ENCODE measurements at regions not wholly inside any gene's neighbourhood (a gene's known extent, or its start where the extent isn't known, plus 50 kb on each side); places are given as distances from the start of the nearest gene placed in this dataset.

DNA sequence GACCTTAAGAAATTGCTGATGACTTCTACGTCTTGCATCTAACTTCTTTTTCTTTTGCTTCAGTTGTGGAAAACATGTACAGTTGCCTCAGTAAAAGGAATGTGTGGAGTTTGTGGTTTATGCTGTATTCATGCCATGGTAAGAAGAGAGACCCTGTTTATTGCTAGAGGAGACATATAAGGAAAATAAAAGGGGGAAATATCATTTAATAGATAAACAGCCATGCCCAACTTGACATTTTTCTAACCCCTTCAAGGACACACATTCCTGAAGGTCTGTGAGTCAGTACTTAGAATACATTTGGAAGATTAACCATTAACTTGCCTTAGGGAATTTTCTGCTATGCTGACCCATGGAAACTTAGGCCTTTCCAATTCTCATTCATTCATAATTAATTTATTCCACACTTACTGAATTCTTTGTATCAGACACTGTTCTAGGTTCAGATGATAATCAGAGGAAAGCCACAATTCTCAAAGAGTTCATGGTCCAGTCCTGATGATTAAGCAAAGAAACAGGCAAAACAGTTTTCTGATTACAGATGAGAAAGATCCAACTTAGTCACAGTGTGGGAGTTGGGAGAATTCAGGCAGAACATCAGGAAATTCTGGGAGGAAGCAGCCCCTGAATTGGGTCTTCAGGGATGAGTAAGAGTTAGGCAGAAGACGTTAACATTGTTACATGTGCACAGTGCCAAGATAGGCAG, 329.8 kb upstream of the RASGRP1 start:
- DNase-seq = no peak

DNA sequence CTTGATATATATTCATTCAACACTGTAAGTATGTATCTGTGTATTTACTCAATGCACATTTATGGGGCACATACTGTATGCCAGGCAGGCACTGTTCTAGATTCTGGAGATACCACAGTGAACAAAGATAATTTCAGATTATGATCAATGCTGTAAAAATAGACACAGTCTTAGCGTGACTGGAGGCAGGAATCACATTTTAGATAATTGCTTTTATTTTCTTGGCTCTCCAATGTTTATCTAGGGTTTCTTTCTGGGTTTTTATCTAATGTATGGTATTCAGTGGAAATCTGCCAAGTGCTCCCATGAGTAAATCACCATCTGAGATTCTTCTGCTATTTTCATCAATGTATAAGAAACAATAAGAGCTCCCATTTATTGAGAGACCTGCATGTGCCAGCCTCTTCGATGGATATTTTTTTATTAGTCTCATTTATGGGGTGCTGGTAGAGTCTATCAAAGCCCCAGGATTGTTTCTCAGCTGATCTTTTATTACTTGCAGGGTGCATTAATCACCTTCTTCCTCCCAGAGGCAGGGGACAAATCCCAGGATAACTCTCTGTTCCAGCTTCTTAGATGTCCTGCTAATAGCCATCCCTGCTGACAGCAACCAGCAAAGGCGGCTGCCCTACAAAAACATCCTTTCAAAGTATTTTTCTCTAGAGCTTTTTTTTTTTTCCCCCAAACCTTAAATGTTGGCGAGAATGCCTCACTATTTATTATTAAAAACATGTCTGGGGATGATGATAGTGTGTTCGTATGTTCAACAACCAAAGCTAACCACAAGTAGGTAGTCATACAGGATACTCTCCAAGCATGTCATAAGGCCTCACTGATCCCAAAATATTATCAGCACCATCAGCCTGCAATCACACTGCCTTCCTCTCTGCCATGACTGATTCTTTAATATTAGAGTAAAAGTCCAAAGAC, 331.0 kb upstream of the RASGRP1 start:
- DNase-seq = no peak

DNA sequence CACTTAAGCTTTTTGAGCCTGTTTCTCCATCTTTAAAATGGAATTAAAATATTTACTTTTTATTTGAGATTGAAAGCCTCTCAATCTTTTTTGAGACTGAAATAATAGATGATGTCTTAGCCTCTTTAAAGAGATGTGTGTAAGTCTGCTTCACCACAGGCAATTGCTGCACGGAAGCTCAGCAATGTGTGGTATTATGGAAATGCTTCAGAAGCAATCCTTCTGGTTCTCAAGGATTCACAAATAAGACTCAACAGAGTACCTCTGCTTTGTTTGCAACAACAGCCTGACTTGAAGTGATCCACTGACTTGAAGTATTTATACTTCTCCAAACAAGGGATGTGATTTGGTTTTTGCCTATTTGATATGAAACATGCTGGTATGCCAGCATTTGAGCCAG, 332.0 kb upstream of the RASGRP1 start:
- DNase-seq = no peak

DNA sequence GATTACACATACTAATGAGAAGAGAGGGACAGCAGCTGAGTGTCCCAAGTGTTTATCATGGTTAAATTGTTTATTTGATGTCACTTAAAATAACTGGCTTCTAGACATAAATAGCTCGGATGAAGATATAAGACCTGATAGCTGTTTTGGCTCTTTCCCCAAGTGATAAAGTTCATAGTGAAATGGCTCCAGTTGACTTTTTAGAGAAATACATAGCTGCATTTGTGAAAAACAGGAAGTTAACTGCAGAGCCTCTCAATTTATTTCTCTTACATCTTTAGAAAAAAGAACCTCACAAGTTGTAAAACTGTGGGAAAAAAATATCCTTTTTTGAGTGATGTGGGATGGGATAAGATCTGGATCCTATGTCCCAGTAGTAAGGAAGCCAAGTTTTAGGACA, 332.9 kb upstream of the RASGRP1 start:
- no peak for DNase-seq

DNA sequence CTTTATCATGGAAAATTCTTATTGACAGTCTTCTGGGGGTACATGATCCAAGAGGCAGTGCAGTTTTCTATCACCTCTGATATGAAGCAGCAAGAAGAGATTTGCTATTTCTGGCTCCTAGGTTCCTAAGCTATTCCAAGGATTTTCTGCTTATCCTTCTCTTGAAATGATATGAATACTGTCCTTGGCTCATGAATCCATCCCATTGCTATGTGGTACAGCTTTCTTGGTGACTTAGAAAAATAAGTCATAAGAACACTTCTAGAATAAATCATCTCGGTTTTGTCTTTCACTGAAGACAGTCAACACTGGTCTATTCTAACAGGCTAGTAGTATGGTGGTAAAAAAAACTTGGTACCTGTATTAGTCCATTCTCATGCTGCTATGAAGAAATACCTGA, 333.6 kb upstream of the RASGRP1 start:
- no peak for DNase-seq

DNA sequence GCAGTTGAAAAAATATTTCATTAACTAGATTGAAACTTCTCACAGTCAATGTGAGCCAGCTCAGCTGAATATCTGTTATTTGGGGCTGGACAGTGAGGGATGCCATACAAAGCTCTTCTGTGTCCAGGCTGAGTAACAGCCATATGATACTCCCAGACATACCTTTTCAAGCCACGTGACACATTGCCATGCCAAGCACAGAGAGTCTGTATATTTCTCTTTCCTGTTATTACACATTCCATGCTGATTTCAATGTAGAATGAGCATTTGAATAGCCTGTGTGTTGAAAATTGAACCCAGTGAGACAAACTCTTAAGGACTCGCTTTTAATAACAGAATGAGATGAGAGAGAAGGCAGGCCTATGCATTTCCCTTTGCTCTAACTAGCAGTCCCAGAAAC, 334.7 kb upstream of the RASGRP1 start:
- no peak for DNase-seq

DNA sequence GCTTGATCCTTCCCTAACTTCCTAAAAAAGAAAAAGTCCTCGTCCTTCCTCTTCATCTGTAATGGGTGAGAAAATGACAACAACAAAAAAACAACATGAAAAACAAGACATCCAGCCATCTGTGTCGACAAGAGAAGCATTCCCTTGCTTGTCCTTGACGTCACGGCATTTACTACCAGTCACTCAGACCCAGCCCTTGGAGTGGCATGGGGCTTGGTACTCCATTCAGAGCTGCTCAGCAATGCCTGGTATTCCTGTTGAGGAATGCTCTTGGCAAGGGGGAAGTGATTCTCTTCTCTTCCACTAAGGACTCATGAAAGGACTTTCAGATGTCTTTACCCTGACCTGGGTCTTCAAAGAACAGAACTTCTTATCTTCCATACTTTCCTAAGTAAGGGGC, 339.7 kb upstream of the RASGRP1 start:
- DNase-seq = no peak

DNA sequence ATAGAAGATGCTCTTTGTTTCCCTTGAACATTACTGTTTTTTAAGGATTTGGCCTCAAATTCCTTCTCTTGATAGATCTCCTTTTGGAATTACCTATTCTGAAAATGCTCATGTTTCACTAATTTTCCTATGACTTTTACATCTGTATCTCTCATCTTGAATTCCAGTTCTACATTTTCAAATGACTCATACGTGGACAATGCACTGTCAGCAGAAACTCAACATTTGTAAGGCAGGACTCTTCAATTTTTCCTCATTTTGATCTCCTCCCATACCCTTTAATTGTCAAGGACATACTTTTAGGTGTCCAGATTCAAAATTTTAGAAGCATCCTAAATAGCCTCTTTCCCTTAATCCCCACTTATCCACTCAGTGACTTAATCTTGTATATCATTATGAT, 341.0 kb upstream of the RASGRP1 start:
- DNase-seq = no peak

DNA sequence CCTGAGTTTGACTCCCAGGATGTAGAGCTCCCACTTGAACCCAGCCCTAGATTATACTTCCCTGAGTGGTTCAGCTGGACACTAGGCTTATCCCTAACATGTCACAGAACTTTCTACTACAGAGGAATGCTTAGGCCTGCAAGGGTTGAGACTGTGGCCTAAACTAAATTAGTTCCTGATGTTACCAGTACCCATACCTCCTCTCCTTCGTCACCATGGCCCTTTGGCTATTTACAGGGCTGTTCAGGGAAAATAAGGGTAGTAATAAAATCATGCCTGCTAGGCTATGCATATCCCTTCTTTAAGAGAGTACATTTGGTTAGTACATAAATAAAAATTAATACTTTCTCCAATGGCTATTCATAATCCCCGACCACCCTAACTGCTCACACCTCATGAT, 356.4 kb upstream of the RASGRP1 start:
- DNase-seq = no peak

DNA sequence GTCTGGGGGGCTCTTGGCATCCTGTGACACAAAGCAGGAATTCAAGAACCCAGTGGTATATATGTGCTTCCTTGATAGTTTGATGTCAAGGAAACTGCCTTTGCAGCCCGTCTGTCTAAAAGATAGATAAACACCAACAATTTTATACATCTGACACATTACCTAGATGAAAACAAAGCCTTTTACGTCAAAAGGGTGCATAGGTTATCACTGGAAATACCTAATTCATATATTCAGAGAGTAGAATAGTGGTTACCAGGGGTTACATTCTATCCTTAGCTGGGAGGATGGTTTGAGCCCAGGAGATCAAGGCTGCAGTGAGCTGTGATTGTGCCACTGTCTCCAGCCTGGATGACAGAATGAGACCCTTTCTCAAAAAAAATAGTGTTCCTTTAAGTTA, 356.9 kb upstream of the RASGRP1 start:
- DNase-seq = no peak

DNA sequence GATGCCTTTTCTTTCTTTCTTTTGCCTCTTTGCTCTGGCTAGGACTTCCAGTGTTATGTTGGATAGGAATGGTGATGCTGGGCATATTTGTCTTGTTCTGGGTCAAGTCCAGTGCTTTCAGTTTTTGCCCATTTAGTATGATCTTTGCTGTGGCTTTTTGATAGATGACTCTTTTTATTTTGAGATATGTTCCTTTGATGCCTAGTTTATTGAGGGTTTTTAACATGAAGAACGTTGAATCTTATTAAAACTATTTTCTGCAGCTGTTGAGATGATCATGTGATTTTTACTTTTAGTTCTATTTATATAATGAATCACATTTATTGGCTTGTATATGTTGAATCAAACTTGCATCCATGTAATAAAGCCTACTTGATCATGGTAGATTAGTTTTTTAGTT, 363.8 kb upstream of the RASGRP1 start:
- DNase-seq = no peak

DNA sequence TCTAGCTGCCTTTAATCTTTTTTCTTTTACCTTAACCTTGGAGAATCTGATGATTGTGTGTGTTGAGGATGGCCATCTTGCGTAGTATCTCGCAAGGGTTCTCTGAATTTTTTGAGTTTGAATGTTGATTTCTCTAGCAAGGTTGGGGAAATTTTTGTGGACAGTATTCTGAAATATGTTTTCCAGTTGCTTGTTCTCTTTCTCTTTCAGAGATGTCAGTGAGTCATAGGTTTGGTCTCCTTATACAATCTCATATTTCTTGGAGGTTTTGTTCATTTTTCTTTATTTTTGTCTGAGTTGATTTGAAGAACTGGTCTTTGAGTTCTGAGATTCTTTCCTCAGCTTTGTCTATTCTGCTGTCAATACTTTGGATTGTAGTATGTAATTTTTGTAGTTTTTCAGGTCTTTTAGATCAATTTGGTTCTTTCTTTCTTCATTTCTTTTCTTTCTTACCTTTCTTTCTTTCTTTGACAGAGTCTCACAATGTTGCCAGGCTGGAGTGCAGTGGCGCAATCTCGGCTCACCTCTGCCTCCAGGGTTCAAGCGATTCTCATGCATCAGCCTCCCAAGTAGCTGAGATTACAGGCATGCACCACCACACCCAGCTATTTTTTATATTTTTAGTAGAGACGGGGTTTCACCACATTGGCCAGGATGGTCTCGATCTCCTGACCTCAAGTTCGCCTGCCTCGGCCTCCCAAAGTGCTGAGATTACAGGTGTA, 366.4 kb upstream of the RASGRP1 start:
- no peak for DNase-seq

DNA sequence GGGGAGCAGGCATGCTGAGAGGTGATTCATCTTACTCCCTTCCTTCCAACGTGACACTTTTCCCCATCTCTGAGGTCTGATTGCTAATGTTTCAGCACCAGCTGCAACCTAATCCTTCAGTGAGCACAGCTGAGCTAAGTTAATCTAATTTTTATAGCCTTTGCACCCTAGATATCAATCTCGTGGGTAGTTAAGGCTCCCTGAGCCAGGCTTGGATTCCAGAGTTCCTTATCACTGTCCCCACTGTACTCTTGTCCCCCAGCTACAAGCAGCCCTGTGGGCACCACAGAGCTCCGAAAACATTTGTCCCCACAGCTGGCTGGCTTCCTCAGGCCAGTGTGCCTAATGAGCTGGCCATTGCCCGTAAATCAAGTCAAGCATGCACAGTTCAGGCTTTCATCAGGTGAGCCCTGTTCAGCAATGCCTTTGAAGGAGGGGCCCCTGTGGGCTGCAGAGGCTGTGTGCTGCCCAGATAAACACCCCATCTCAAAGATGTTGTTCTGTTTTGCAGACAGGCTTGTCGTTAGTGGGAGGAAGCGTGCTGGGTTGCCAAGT, 376.9 kb upstream of the RASGRP1 start:
- no peak for DNase-seq

DNA sequence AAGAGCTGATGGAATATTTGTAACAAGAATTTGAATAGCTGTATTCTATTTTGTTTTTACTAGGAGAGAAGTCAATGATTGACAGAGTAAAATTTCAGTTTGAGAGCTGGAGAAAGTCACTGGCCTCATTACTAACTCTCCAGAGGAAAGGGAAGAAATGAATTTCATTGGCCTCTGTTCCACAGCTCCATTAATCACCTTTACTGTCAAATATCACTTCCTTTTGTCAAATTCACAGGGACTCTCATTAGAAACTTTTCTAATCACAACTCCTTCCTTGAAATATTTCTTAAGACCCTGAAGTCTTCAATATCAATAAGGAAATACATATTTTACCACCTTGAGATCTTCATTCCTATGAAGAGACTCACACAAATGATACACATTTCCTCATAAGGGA, 379.9 kb upstream of the RASGRP1 start:
- DNase-seq = no peak

DNA sequence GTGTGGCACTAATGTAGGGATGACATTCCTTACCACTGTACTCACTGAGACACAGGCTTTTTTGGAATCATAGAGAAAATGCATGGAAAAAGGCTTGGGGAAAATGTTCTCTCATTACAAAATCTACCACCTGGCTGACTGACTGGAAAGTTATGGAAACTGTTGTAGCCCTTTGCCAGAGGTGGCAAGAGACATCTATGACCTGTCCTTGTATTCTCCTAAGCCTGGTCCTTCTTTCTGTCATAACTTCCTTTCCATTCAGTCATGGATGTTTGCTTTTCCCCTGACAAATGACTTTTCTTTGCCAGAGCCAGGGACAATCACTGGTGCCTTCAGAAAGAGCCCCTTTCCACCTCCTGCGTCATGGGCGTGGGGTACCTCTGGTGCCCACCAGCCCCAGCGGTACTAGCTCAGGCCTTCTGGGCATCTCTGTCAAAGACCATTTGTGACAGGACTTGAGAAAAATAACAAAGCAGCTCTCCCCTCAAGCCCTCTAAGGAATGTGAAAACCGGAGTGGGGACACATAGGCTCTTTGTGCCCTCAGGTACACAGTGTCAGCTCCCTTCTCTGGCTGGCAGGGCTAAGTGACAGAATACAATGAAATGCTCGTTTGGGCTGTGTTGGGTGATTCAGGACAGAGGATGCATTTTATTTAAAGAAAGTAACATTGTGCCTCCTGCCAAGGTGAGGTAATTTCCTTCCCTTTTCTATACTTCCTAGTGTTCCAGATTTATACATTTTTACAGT, 381.1 kb upstream of the RASGRP1 start:
- no peak for DNase-seq

DNA sequence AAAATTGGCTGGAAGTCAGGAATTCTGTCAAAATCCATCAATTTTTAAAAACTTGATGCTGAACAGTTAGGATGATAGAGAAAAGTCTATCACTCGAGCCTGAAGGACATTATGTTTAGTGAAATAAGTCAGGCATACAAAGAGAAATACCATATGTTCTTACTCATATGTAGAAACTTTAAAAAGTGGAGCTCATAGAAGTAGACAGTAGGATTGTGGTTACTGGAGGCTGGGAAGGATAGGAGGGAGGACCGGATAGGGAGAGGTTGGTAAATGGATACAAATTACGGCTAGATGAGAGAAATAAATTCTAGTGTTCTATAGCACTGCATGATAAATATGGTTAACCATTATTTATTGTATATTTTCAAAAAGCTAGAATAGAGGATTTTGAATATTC, 389.5 kb upstream of the RASGRP1 start:
- DNase-seq = no peak

DNA sequence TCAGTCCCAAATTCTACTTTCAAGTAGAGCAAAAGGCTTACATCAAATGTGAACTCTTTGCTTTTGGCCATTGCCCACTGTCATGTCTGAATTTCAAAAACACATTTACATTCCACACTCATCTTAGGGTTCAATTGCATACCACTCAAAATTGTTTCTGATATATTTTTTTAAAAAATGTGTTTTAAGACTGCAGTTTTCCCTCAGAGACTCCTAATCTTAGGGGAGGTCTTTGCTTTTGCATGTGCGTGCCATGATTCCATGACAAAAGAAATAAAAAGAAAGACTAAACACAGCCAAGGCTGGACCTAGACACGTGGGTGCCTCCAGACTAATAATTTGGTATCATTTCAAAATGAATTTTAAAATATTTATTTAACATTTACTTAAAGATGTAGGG, 396.8 kb upstream of the RASGRP1 start:
- no peak for DNase-seq

DNA sequence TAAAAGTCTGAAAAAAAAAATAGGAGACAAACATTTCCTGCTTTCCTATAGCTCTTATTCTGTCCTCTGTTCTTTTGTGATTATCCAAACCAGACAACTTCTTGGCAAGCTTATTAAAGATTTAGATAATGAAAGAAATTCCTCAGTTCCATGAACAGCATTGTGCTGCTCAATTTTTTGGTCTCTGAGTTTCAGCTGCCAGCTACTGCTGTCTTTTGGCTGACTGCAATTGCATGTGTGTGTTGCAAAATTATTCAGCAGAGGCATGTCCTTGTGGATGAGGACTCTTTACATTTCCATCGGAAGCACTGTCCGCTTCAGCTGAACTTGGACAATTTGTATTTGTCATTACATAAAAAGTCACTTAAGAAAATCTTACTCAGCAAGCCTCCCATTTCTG, 397.3 kb upstream of the RASGRP1 start:
- DNase-seq = no peak

DNA sequence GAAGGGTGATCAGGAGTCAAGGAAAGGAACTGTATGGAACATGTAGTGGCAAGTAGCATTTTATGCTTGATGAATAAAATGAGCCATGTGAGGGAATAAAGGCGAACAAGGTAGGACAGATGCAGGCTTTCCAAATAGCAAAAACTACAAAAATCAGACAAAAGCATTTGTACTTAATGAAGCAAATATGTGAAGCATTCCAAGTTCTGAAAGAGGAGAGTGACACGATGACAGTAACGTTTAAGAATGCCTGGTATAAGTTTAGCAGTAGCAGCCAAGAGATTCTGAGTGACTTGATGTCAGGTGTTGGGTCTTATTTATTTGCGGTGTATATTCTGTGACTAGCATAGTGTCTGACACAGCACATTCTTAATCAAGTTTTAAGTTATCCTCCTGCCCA, 408.2 kb upstream of the RASGRP1 start:
- no peak for DNase-seq

DNA sequence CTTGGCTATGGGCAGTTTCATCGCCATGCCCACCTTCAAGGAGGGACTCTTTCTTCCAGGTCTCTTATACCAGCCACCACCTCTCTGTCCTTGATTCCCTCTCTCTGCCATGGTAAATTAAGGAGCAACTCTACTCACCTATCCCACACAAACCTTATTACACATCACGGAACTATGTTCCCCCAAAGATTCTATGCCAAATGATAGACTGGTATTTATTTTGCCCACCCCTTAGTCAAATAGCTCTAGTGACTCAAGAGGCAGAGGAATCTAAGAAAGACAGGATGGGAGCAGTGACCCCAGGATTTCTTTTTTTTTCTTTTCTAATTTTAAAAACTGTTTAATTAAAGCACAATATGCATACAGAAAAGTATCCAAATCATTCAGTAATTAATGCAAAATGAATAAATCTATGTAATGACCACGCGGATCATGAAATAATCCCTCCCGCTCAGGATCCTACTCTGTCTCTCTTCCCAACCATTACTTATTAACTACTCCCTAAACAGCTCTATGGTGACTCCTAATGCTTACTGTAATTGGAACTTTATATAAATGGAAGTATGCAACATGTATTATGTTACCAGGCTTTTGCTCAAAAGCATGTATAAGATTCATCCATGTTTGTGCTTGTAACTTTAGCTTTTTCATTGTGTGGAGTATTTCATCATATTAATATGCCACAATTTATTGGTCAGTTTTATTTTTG, 410.8 kb upstream of the RASGRP1 start:
- no peak for DNase-seq

DNA sequence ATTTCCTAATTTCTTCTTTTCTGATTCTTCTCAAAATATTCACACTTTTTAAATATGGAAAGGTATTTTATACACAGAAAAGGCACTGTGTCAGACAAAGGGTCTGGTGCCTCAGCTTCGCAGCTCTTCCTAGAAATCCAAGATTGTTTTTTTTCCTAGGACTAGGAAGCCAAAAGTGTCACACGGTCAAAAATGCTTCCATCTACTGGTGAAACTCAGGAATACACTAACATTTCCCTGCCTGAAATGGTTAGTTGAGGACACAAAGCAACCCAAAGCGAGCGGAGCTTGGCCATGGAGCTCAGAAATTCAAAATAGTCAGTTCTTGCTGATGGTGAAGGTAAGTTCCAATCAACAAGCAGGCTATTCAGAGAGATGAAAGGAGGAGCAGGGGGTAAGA, 426.5 kb upstream of the RASGRP1 start:
- no peak for DNase-seq

DNA sequence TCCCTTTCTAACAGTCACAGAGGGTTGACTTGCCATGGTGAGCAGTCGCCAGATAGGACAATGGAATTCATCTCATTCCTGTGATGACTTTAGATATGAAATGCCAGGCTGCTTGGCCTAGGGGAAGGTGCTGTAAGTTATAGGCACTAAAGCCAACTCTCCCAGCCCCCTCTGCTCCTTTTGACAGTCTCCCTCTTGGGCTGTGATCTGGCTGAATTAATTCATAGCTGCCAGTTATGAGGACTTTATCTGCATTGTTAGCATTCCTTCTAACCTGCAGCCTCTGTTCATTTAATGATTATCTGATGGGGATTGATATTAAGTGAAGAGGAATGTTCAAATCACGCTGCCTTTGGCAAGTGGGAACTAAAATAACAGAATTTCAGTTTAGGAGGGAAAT, 427.1 kb upstream of the RASGRP1 start:
- DNase-seq = no peak
